GM12878 (cell line): ENCODE measurements at regions not wholly inside any gene's neighbourhood (a gene's known extent, or its start where the extent isn't known, plus 50 kb on each side); places are given as distances from the start of the nearest gene placed in this dataset.

Source experiments
- ATAC-seq: fragments of 200-7000 bp; cut with Tn5 transposase; 3 replicates; pipeline ENCODE4 v1.9.1; 2020; ENCODE audit warnings: mild to moderate bottlenecking, moderate library complexity
- BruUV-seq: library from RNA; stranded (reverse); fragments of 400-500 nt; replicated peaks from 2 replicates; lab custom pipeline; 2021; lab: Mats Ljungman, UMichigan
- CTCF ChIA-PET: fragments of 300-600 bp; sonication (Branson Sonifier 250); formaldehyde crosslinking; extraction: SDS; loops from one replicate; lab custom pipeline; 2021; ENCODE audit warnings: inconsistent platforms; lab: Yijun Ruan, JAX
- POLR2A ChIA-PET: fragments of 350-600 bp; formaldehyde crosslinking; extraction: SDS; loops from one replicate; lab custom pipeline; 2021; ENCODE audit warnings: inconsistent platforms; lab: Charles Lee
- RAD21 ChIA-PET: fragments of 300-600 bp; sonication (Branson Sonifier 250); formaldehyde crosslinking; loops from one replicate; lab custom pipeline; 2023; ENCODE audit warnings: antibody characterized with exemption; ENCODE audit not compliant: unreplicated experiment; lab: Charles Lee
- SMC1A ChIA-PET: fragments of 300-600 bp; sonication (Branson Sonifier 250); formaldehyde crosslinking; loops from one replicate; lab custom pipeline; 2023; ENCODE audit not compliant: unreplicated experiment, uncharacterized antibody; lab: Charles Lee
- DNase-seq: peaks from one replicate; pipeline ENCODE4 v3.0.0-alpha.2; 2011; ENCODE audit warnings: low read depth, low spot score
- FAIRE-seq: peaks from 3 replicates; lab custom pipeline; 2011; peaks lifted over from hg19 to GRCh38; lab: Jason Lieb, UNC
- H2AFZ ChIP-seq: 2 replicates; pipeline ENCODE4 v1.6.0; 2011; ENCODE audit warnings: low read depth, low read length, control low read depth; ENCODE audit not compliant: control insufficient read depth
- H3K27ac ChIP-seq: 2 replicates; pipeline ENCODE4 v1.5.1; 2011; ENCODE audit warnings: control low read depth; ENCODE audit not compliant: control insufficient read depth, insufficient read depth
- H3K27me3 ChIP-seq, 2 experiments: replicated peaks in 1 of 2; 2 replicates each; pipeline versions ENCODE4 v1.6.0 to v1.6.1; 2011; ENCODE audit warnings: low read length in 1 of 2; ENCODE audit not compliant: control insufficient read depth in 2 of 2, insufficient read depth in 2 of 2
- H3K36me3 ChIP-seq, 2 experiments: 2 replicates each; pipeline ENCODE4 v1.5.1; 2011; ENCODE audit warnings: low read length in 1 of 2; ENCODE audit not compliant: control insufficient read depth in 2 of 2, insufficient read depth in 2 of 2
- H3K4me1 ChIP-seq: 2 replicates; pipeline ENCODE4 v1.6.1; 2011; ENCODE audit warnings: mild to moderate bottlenecking, low read length, moderate library complexity, mixed read lengths; ENCODE audit not compliant: control insufficient read depth, insufficient read depth
- H3K4me2 ChIP-seq: 2 replicates; pipeline ENCODE4 v1.6.0; 2011; ENCODE audit warnings: control low read depth; ENCODE audit not compliant: control insufficient read depth, insufficient read depth
- H3K4me3 ChIP-seq: fragments of 200-600 bp; sonication (generic); 2 replicates; pipeline ENCODE4 v1.5.1; 2016
- H3K79me2 ChIP-seq: 2 replicates; pipeline ENCODE4 v1.6.0; 2011; ENCODE audit warnings: low read length; ENCODE audit not compliant: control insufficient read depth, insufficient read depth
- H3K9ac ChIP-seq: 2 replicates; pipeline ENCODE4 v1.8.0; 2011; ENCODE audit warnings: low read length, control low read depth, mixed read lengths; ENCODE audit not compliant: control insufficient read depth, insufficient read depth
- H3K9me3 ChIP-seq: replicated peaks from 3 replicates; pipeline ENCODE4 v1.5.1; 2011; ENCODE audit warnings: mild to moderate bottlenecking, low read length; ENCODE audit not compliant: control insufficient read depth, insufficient read depth
- H4K20me1 ChIP-seq: 2 replicates; pipeline ENCODE4 v1.6.0; 2011; ENCODE audit not compliant: control insufficient read depth, insufficient read depth
- SIX5 ChIP-seq: IDR thresholded peaks from 2 replicates; pipeline ENCODE4 v1.6.1; 2011; ENCODE audit warnings: mild to moderate bottlenecking, low read depth, low read length, moderate library complexity; ENCODE audit not compliant: severe bottlenecking
- SPI1 ChIP-seq: IDR thresholded peaks from 2 replicates; pipeline ENCODE4 v1.6.1; 2011; ENCODE audit warnings: low read depth, mild to moderate bottlenecking, low read length, moderate library complexity, borderline replicate concordance; ENCODE audit not compliant: insufficient read depth
- STAT1 ChIP-seq: fragments of 450-650 bp; conservative IDR thresholded peaks from 2 replicates; pipeline ENCODE4 v1.6.1; 2014; ENCODE audit warnings: antibody characterized with exemption, mild to moderate bottlenecking
- TCF12 ChIP-seq: IDR thresholded peaks from 2 replicates; pipeline ENCODE4 v1.6.1; 2011; ENCODE audit warnings: low read depth, mild to moderate bottlenecking, low read length
- ZNF24 ChIP-seq: fragments of 450-650 bp; IDR thresholded peaks from 2 replicates; pipeline ENCODE4 v1.6.1; 2017; ENCODE audit warnings: antibody characterized with exemption, mild to moderate bottlenecking
- ZNF622 ChIP-seq: fragments of 450-650 bp; IDR thresholded peaks from 2 replicates; pipeline ENCODE4 v1.6.1; 2017; ENCODE audit warnings: mild to moderate bottlenecking, inconsistent platforms
- WGBS: methylation state at CpG from one replicate; pipeline ENCODE4 v1.1.6; 2016; ENCODE audit warnings: low lambda C conversion rate; ENCODE audit not compliant: insufficient replicate concordance, insufficient coverage; ENCODE audit errors: missing lambda C conversion rate; 5-methylcytosine and 5-hydroxymethylcytosine counted together
- in situ Hi-C: fragments of 300-500 bp; cut with MboI; formaldehyde crosslinking; loops from 9 replicates; pipeline ENCODE4 v1.14.3; 2018; ENCODE audit warnings: mixed read lengths
- intact Hi-C: fragments of 100-400 bp; cut with micrococcal nuclease; formaldehyde crosslinking; loops from one replicate; pipeline ENCODE4 v1.14.2; 2022; ENCODE audit not compliant: unreplicated experiment
- TF ChIP-seq, protein P1 (sequence below): IDR thresholded peaks from 2 replicates; pipeline ENCODE4 v1.6.1; 2012; ENCODE audit warnings: low read depth, low read length, improper control_type of control experiment
- TF ChIP-seq, protein P2 (sequence below): fragments of 450-650 bp; IDR thresholded peaks from 2 replicates; pipeline ENCODE4 v1.6.1; 2016; ENCODE audit warnings: mild to moderate bottlenecking

DNA sequence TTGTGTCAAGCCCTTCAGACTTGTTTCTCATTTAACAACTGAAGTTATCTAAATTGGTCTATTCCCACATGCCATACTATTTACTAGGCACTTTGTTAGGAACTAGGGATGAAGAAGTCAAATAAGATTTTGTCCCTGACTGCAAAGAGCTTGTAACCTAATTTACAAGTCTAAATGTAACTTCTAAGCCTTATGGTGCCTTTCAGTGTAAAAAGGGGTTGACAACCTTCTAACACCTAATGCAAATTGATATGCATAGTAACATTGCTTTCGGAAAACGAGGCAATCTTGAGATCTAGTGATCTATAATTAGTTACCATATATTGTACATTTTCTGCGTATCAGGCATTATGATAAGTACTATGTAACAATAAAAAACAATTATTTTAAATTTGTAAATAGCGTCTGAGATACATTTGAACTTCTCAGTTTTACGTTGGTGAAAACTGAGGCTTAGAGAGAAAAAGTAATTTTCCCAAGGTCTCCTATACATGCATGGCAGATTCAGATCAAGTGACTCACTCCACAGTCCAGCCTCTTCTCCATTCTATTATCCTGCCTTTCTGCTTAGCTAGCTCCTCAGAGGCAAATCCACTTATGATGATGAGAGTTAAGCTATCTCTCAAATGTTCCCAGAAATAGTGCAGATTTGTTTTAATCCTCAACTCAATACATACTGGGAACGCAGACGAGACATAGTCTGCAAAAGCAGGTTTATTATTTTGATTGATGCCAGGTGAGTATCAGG, 764.9 kb upstream of the SLITRK5 start:
- no TSS peak for BruUV-seq
- no peak for FAIRE-seq
- DNase-seq: no peak
- 33% methylated on average over 7 of the region's 7 CpGs for WGBS
- Histone ChIP-seq H3K9me3 (no peaks in the 10 kb centered on the region), H3K4me3 (no peak overlapping the region), H3K27ac (no peak overlapping the region), H3K4me1 (no peaks in the 10 kb centered on the region), H3K9ac (no peak overlapping the region), H4K20me1 (no peaks in the 10 kb centered on the region), H3K36me3 (no peaks in the 10 kb centered on the region), H3K79me2 (no peaks in the 10 kb centered on the region), H2AFZ (no peak overlapping the region), H3K27me3 (no peaks in the 10 kb centered on the region), H3K4me2 (no peak overlapping the region)
- ChIA-PET RAD21 (interaction anchor here (1.2 kb wide), 1 partner anchor 39 kb away, joined by 3 read pairs; no protein-coding TSS in a partner anchor), POLR2A (no interaction called here), SMC1A (interaction anchor here (1.0 to 1.4 kb wide), 2 partner anchors 15 to 764 kb away, joined by 3 to 5 read pairs; no protein-coding TSS in a partner anchor), CTCF (interaction anchor here (1.3 kb wide), 1 partner anchor 14 kb away, joined by 3 read pairs; no protein-coding TSS in a partner anchor)
- intact Hi-C loops (no loop called here), in situ Hi-C loops (no loop called here)
- no peak for ATAC-seq
- TF ChIP-seq, protein P1, sequence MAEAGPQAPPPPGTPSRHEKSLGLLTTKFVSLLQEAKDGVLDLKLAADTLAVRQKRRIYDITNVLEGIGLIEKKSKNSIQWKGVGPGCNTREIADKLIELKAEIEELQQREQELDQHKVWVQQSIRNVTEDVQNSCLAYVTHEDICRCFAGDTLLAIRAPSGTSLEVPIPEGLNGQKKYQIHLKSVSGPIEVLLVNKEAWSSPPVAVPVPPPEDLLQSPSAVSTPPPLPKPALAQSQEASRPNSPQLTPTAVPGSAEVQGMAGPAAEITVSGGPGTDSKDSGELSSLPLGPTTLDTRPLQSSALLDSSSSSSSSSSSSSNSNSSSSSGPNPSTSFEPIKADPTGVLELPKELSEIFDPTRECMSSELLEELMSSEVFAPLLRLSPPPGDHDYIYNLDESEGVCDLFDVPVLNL: no peak
- TF ChIP-seq STAT1: no peak
- no peak for TF ChIP-seq SIX5
- no peak for TF ChIP-seq ZNF24
- no peak for TF ChIP-seq TCF12
- TF ChIP-seq, protein P2, sequence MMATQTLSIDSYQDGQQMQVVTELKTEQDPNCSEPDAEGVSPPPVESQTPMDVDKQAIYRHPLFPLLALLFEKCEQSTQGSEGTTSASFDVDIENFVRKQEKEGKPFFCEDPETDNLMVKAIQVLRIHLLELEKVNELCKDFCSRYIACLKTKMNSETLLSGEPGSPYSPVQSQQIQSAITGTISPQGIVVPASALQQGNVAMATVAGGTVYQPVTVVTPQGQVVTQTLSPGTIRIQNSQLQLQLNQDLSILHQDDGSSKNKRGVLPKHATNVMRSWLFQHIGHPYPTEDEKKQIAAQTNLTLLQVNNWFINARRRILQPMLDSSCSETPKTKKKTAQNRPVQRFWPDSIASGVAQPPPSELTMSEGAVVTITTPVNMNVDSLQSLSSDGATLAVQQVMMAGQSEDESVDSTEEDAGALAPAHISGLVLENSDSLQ: no peak
- no peak for TF ChIP-seq ZNF622
- TF ChIP-seq SPI1: no peak
